ENCODE measurements at regions not wholly inside any gene's neighbourhood (a gene's known extent, or its start where the extent isn't known, plus 50 kb on each side); places are given as distances from the start of the nearest gene placed in this dataset.

GRCh38 chr9:71544464-71544863, 223.8 kb downstream of the CEMIP2 start:
- TF ChIP-seq CEBPB (IDR thresholded peaks at IDR 0.05) (no peak), REST (IDR thresholded peaks at IDR 0.05; ENCODE audit: low read depth) (no peak), YY1 (IDR thresholded peaks at IDR 0.05; ENCODE audit: low read depth) (no peak), ZBTB7A (IDR thresholded peaks at IDR 0.05; ENCODE audit: low read depth) (no peak), TCF12 (IDR thresholded peaks at IDR 0.05; ENCODE audit: low read depth) (no peak), TAF1 (IDR thresholded peaks at IDR 0.05; ENCODE audit: low read depth) (no peak), TEAD4 (IDR thresholded peaks at IDR 0.05) (no peak), EGR1 (IDR thresholded peaks at IDR 0.05) (no peak)
- TF ChIP-seq, protein P1, sequence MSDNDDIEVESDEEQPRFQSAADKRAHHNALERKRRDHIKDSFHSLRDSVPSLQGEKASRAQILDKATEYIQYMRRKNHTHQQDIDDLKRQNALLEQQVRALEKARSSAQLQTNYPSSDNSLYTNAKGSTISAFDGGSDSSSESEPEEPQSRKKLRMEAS (IDR thresholded peaks at IDR 0.05), result no peak

DNA sequence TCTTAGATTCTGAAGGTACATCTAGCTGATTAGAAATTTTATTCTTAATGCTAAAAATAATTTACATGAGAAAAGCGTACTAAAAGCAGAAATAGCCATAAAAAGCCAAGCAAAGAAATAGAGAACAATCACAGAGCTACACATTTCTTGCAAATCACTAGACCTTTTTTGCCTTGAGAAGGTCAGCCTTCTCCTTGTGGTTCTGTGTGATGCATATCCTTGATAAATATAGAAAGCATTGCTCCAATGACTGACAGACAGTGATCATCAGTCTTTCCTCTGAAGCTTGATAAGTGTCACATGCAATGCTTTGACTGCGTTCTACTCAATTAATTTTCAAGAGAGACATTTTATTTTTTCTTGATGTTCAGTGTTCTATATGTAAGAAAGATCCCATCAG, 226.9 kb downstream of the CEMIP2 start:
- TF ChIP-seq YY1 (IDR thresholded peaks at IDR 0.05; ENCODE audit: low read depth) (no peak), TEAD4 (IDR thresholded peaks at IDR 0.05) (no peak), CREB1 (IDR thresholded peaks at IDR 0.05; ENCODE audit: low read depth) (no peak), TAF1 (IDR thresholded peaks at IDR 0.05; ENCODE audit: low read depth) (no peak), ZBTB7A (IDR thresholded peaks at IDR 0.05; ENCODE audit: low read depth) (no peak), FOXM1 (IDR thresholded peaks at IDR 0.05; ENCODE audit: borderline replicate concordance, low read depth) (no peak), CEBPB (IDR thresholded peaks at IDR 0.05) (no peak), NFIC (IDR thresholded peaks at IDR 0.05) (no peak), REST (IDR thresholded peaks at IDR 0.05; ENCODE audit: low read depth) (no peak), EGR1 (IDR thresholded peaks at IDR 0.05) (no peak), TCF12 (IDR thresholded peaks at IDR 0.05; ENCODE audit: low read depth) (no peak), EP300 (IDR thresholded peaks at IDR 0.05; ENCODE audit: borderline replicate concordance) (no peak), RAD21 (IDR thresholded peaks at IDR 0.05; ENCODE audit: low read depth) (no peak)
- TF ChIP-seq, protein P2, sequence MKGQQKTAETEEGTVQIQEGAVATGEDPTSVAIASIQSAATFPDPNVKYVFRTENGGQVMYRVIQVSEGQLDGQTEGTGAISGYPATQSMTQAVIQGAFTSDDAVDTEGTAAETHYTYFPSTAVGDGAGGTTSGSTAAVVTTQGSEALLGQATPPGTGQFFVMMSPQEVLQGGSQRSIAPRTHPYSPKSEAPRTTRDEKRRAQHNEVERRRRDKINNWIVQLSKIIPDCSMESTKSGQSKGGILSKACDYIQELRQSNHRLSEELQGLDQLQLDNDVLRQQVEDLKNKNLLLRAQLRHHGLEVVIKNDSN (IDR thresholded peaks at IDR 0.05), result no peak
- TF ChIP-seq, protein P1 (IDR thresholded peaks at IDR 0.05), result no peak

GRCh38 chr9:71524996-71525580, 243.2 kb downstream of the CEMIP2 start:
- TF ChIP-seq TAF1 (IDR thresholded peaks at IDR 0.05; ENCODE audit: low read depth), result no peak
- no peak for TF ChIP-seq RAD21 (IDR thresholded peaks at IDR 0.05; ENCODE audit: low read depth)
- TF ChIP-seq EGR1 (IDR thresholded peaks at IDR 0.05), result no peak
- TF ChIP-seq, protein P2 (IDR thresholded peaks at IDR 0.05), result no peak
- TF ChIP-seq CEBPB (IDR thresholded peaks at IDR 0.05), result no peak
- TF ChIP-seq TEAD4 (IDR thresholded peaks at IDR 0.05), result no peak
- TF ChIP-seq YY1 (IDR thresholded peaks at IDR 0.05; ENCODE audit: low read depth), result no peak
- no peak for TF ChIP-seq ZBTB7A (IDR thresholded peaks at IDR 0.05; ENCODE audit: low read depth)
- no peak for TF ChIP-seq FOXM1 (IDR thresholded peaks at IDR 0.05; ENCODE audit: borderline replicate concordance, low read depth)
- no peak for TF ChIP-seq TCF12 (IDR thresholded peaks at IDR 0.05; ENCODE audit: low read depth)
- no peak for TF ChIP-seq REST (IDR thresholded peaks at IDR 0.05; ENCODE audit: low read depth)
- TF ChIP-seq NFIC (IDR thresholded peaks at IDR 0.05), result no peak
- no peak for TF ChIP-seq EP300 (IDR thresholded peaks at IDR 0.05; ENCODE audit: borderline replicate concordance)

GRCh38 chr9:71524516-71524915, 243.8 kb downstream of the CEMIP2 start:
- TF ChIP-seq RAD21 (IDR thresholded peaks at IDR 0.05; ENCODE audit: low read depth) (no peak), FOXM1 (IDR thresholded peaks at IDR 0.05; ENCODE audit: borderline replicate concordance, low read depth) (no peak), TEAD4 (IDR thresholded peaks at IDR 0.05) (no peak), CREB1 (IDR thresholded peaks at IDR 0.05; ENCODE audit: low read depth) (no peak), YY1 (IDR thresholded peaks at IDR 0.05; ENCODE audit: low read depth) (no peak), EGR1 (IDR thresholded peaks at IDR 0.05) (no peak), NFIC (IDR thresholded peaks at IDR 0.05) (no peak), CEBPB (IDR thresholded peaks at IDR 0.05) (no peak), TAF1 (IDR thresholded peaks at IDR 0.05; ENCODE audit: low read depth) (no peak), EP300 (IDR thresholded peaks at IDR 0.05; ENCODE audit: borderline replicate concordance) (no peak), REST (IDR thresholded peaks at IDR 0.05; ENCODE audit: low read depth) (no peak), TCF12 (IDR thresholded peaks at IDR 0.05; ENCODE audit: low read depth) (no peak), ZBTB7A (IDR thresholded peaks at IDR 0.05; ENCODE audit: low read depth) (no peak)
- TF ChIP-seq, protein P1 (IDR thresholded peaks at IDR 0.05), result no peak
- TF ChIP-seq, protein P2 (IDR thresholded peaks at IDR 0.05), result no peak

Data from Ishikawa (cell line).